Psoas muscle (tissue), 7 donors: ENCODE measurements at regions not wholly inside any gene's neighbourhood (a gene's known extent, or its start where the extent isn't known, plus 50 kb on each side); places are given as distances from the start of the nearest gene placed in this dataset.

Experiments
- ATAC-seq, 4 donors: fragments of 200-7000 bp; cut with Tn5 transposase; one replicate each; pipeline ENCODE4 v1.9.1; 2020; ENCODE audit warnings: moderate library complexity in 3 of 4, mild to moderate bottlenecking in 2 of 4
- DNase-seq, 2 donors: peaks; one replicate each; pipeline ENCODE4 v3.0.0-alpha.2; 2020
- H3K27ac ChIP-seq: fragments of 200-600 bp; one replicate; pipeline ENCODE4 v1.8.0; 2022
- H3K27me3 ChIP-seq, 3 donors: fragments of 200-600 bp in 1 of 3; one replicate each; pipeline versions ENCODE4 v1.6.1 to v1.8.0; 2013 to 2022; ENCODE audit warnings: low read length in 2 of 3, mild to moderate bottlenecking in 2 of 3, moderate library complexity in 1 of 3; ENCODE audit not compliant: insufficient read depth in 3 of 3
- H3K36me3 ChIP-seq, 2 donors: fragments of 200-600 bp in 1 of 2; one replicate each; pipeline versions ENCODE4 v1.6.1 to v1.8.0; 2013 to 2022; ENCODE audit warnings: low read depth in 1 of 2, mild to moderate bottlenecking in 1 of 2, moderate library complexity in 1 of 2; ENCODE audit not compliant: insufficient read depth in 1 of 2
- H3K4me1 ChIP-seq: fragments of 200-600 bp; one replicate; pipeline ENCODE4 v1.8.0; 2022
- H3K4me3 ChIP-seq: fragments of 200-600 bp; one replicate; pipeline ENCODE4 v1.8.0; 2022; ENCODE audit warnings: mild to moderate bottlenecking
- H3K9me3 ChIP-seq: fragments of 200-600 bp; one replicate; pipeline ENCODE4 v1.8.0; 2022
- CTCF ChIP-seq: fragments of 200-600 bp; IDR thresholded peaks from one replicate; pipeline ENCODE4 v1.8.0; 2022; ENCODE audit warnings: antibody characterized with exemption
- WGBS, 3 donors: extraction: QIAGEN DNeasy Blood & Tissue Kit; methylation state at CpG; one replicate each; pipeline versions ENCODE4 v1.1.6 to v1.1.7; 2013; 5-methylcytosine and 5-hydroxymethylcytosine counted together
- intact Hi-C, 2 donors: fragments of 100-400 bp; cut with DNase I; formaldehyde crosslinking; loops; one replicate each; pipeline versions ENCODE4 v1.11.0 to v1.14.2; 2022
- donor health status: healthy with polysubstance abuse.
- donor health status: DM: no; HTN: no; CAD: no; lungs with moderate emphysema.
- donor health status: Bipolar disorder and iron deficiency.
- donor health status: healthy.
- donor health status: DM: yes; HTN: yes; CAD: no.
- donor health status: DM: no; HTN: no; CAD: no.
- donor health status: DM: yes; HTN: yes; CAD: no.

DNA sequence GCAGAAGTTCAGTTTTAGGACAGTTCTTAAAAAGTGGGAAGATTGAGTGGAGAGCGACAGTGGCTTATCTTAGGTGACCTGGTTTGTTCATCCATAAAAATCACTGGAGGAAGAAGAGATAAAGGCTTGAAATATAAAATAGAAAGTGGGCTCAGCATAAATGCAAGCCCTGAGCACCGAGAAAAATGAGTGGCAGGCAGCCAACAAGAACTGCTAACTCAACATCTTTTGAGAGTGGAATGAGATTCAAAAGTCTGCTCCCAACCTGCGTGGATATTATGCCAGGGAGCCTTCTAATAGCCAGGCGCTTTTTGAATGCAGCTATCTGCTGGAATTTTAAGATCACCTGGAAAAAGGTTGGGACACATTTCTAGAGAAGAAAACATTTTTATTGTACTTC lies 666.5 kb downstream of the FLRT2 start:
- DNase-seq (no peak), ATAC-seq (no peak)
- H3K27ac ChIP-seq = no peak overlapping the region
- H3K9me3 ChIP-seq = no peaks in the 10 kb centered on the region
- no peak for TF ChIP-seq CTCF
- H3K4me1 ChIP-seq = no peaks in the 10 kb centered on the region
- H3K4me3 ChIP-seq = no peak overlapping the region
- WGBS, 3 donors = 14 to 20% (median 19%) methylated on average over 4 of the region's 4 CpGs
- no peaks in the 10 kb centered on the region for H3K36me3 ChIP-seq
- intact Hi-C loops = no loop called here
- H3K27me3 ChIP-seq = no peaks in the 10 kb centered on the region

DNA sequence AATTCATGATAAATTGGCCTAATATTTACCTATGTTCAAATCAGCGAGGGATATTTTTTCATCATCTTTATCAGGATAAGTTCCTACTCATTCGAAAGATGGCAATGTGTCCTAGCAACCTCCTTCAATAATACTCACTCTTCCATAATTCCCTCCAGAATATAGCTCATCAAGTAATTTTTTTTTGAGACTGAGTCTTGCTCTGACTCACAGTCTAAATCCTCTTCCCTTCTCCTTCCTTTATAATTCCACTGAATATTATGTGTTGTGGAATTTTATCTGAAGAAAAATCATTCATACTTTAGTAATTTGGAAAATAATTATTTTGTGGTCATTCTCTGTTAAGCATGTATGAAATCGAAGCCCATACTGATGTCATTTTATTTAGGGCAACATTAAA lies 663.8 kb downstream of the FLRT2 start:
- Histone ChIP-seq H3K36me3 (no peaks in the 10 kb centered on the region), H3K27ac (no peak overlapping the region), H3K4me1 (no peaks in the 10 kb centered on the region), H3K9me3 (no peaks in the 10 kb centered on the region), H3K27me3 (no peaks in the 10 kb centered on the region), H3K4me3 (no peak overlapping the region)
- 83 to 86% (median 84%) methylated on average over 3 of the region's 3 CpGs for WGBS, 3 donors
- TF ChIP-seq CTCF = no peak
- ATAC-seq (no peak), DNase-seq (no peak)
- intact Hi-C loops = no loop called here

DNA sequence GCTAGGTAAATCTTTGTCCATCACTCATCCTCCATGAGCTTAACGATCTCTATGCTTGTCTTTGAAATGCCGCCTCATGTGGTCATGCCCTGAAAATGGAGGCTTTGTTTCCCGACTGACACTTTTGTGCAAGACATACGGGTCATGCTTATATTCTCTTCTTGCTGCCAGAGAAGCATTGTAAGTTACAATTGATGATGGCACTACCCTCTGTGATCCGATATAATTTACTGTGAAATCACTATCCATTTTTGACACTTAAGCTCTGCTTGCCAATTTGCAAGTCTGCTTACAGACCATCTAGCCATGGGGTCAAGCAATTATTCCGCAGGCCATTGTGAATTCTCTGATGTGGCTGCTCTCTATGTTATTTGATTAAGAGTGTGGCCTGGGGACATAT lies 650.0 kb downstream of the FLRT2 start:
- intact Hi-C loops = no loop called here
- Histone ChIP-seq H3K9me3 (no peaks in the 10 kb centered on the region), H3K4me3 (no peak overlapping the region), H3K27ac (no peak overlapping the region), H3K27me3 (no peaks in the 10 kb centered on the region), H3K4me1 (no peaks in the 10 kb centered on the region), H3K36me3 (no peaks in the 10 kb centered on the region)
- no peak for TF ChIP-seq CTCF
- 60 to 75% (median 68%) methylated on average over 6 of the region's 6 CpGs for WGBS, 3 donors
- no peak for DNase-seq
- no peak for ATAC-seq

GRCh38 chr14:86168371-86168770 lies 638.4 kb downstream of the FLRT2 start:
- Histone ChIP-seq H3K36me3 (no peaks in the 10 kb centered on the region), H3K9me3 (no peaks in the 10 kb centered on the region), H3K27ac (no peak overlapping the region), H3K27me3 (no peaks in the 10 kb centered on the region), H3K4me3 (no peak overlapping the region), H3K4me1 (no peaks in the 10 kb centered on the region)
- DNase-seq = no peak
- TF ChIP-seq CTCF = no peak
- WGBS, 3 donors = 75 to 81% (median 79%) methylated on average over 7 of the region's 7 CpGs
- intact Hi-C loops = no loop called here
- ATAC-seq = no peak

GRCh38 chr14:86166541-86166940 lies 636.6 kb downstream of the FLRT2 start:
- Histone ChIP-seq H3K9me3 (no peaks in the 10 kb centered on the region), H3K4me1 (no peaks in the 10 kb centered on the region), H3K27me3 (no peaks in the 10 kb centered on the region), H3K4me3 (no peak overlapping the region), H3K27ac (no peak overlapping the region), H3K36me3 (no peaks in the 10 kb centered on the region)
- no peak for ATAC-seq
- intact Hi-C loops = no loop called here
- TF ChIP-seq CTCF = no peak
- no peak for DNase-seq
- 43 to 65% (median 58%) methylated on average over 2 of the region's 2 CpGs for WGBS, 3 donors
